ENCODE measurements at regions not wholly inside any gene's neighbourhood (a gene's known extent, or its start where the extent isn't known, plus 50 kb on each side); places are given as distances from the start of the nearest gene placed in this dataset.

- no peak overlapping the region for H2BK120ac ChIP-seq (replicated peaks; ENCODE audit: low read depth, low read length)
- CTCF ChIA-PET (ENCODE audit: partially characterized antibody), result interaction anchor here (1.6 kb wide), 2 partner anchors 14 to 23 kb away, joined by 5 to 6 read pairs; no protein-coding TSS in a partner anchor
- no peak overlapping the region for H3K4ac ChIP-seq (replicated peaks; ENCODE audit: insufficient read length, low read depth, low read length)
Observed at GRCh38 chr15:95471690-95472086, 858.8 kb upstream of the NR2F2 start.

More at GRCh38 chr15:95471690-95472086, 858.8 kb upstream of the NR2F2 start:
- H2BK5ac ChIP-seq (ENCODE audit: low read depth, low read length), result no peak overlapping the region
- H3K56ac ChIP-seq (replicated peaks; ENCODE audit: insufficient read length, low read depth, low read length), result no peak overlapping the region
- H3K79me1 ChIP-seq (ENCODE audit: low read depth, low read length), result no peaks in the 10 kb centered on the region
- H3K9ac ChIP-seq (replicated peaks in 1 of 4; ENCODE audit: extremely low read depth in 1 of 4, low read depth in 3 of 4, low read length in 3 of 4), result no peak overlapping the region
- H4K8ac ChIP-seq (ENCODE audit: extremely low read depth, insufficient read depth, low read length), result no peak overlapping the region
- TF ChIP-seq RXRA (IDR thresholded peaks at IDR 0.05; ENCODE audit: insufficient read depth, low read depth, low read length) (no peak), EZH2 (IDR thresholded peaks at IDR 0.05; ENCODE audit: low read depth, low read length, severe bottlenecking) (no peak), CTBP2 (IDR thresholded peaks at IDR 0.05; ENCODE audit: borderline replicate concordance, insufficient read depth, insufficient read length, low read length) (no peak), TEAD4 (IDR thresholded peaks at IDR 0.05; ENCODE audit: low read depth, low read length) (no peak), CBX8 (IDR thresholded peaks at IDR 0.05; ENCODE audit: borderline replicate concordance, low read depth, low read length) (no peak), BCL11A (IDR thresholded peaks at IDR 0.05; ENCODE audit: low read depth in 2 of 2, low read length in 2 of 2) (no peak), RAD21 (IDR thresholded peaks at IDR 0.05 in 1 of 2, conservative IDR thresholded peaks at IDR 0.05 in 1 of 2; ENCODE audit: low read depth in 2 of 2, low read length in 2 of 2) (no peak), JUND (IDR thresholded peaks at IDR 0.05; ENCODE audit: low read length) (no peak)
- H3K4me2 ChIP-seq (ENCODE audit: insufficient read depth in 1 of 2, low read depth in 2 of 2, low read length in 2 of 2), result no peak overlapping the region
- POLR2A ChIA-PET (ENCODE audit: partially characterized antibody), result no interaction called here
- no peak overlapping the region for H4K5ac ChIP-seq (ENCODE audit: insufficient read length, low read depth, low read length)
- H2BK15ac ChIP-seq (ENCODE audit: low read length), result no peak overlapping the region
- H3K4me3 ChIP-seq (ENCODE audit: extremely low read depth in 1 of 4, insufficient read depth in 2 of 4, low read depth in 3 of 4, low read length in 4 of 4), result no peak overlapping the region
- H3K23me2 ChIP-seq (ENCODE audit: low read depth, low read length), result no peaks in the 10 kb centered on the region
- H3K36me3 ChIP-seq (ENCODE audit: control insufficient read depth in 2 of 4, insufficient read depth in 4 of 4, low read length in 3 of 4), result no peaks in the 10 kb centered on the region
- H4K20me1 ChIP-seq (replicated peaks in 1 of 2; ENCODE audit: control insufficient read depth in 1 of 2, insufficient read depth in 2 of 2, low read length in 2 of 2), result no peaks in the 10 kb centered on the region
- WGBS, 2 experiments (ENCODE audit: extremely low coverage in 1 of 2, insufficient coverage in 1 of 2, insufficient read length in 1 of 2, insufficient replicate concordance in 2 of 2, low coverage in 1 of 2, low lambda C conversion rate in 2 of 2, missing lambda C conversion rate in 1 of 2), result 89% methylated on average over 5 of the region's 5 CpGs; no CpG with 5 or more reads in 1 of the 2 experiments
- H3K23ac ChIP-seq (ENCODE audit: insufficient read length), result no peak overlapping the region
- H2BK12ac ChIP-seq (ENCODE audit: low read depth, low read length), result no peak overlapping the region
- DNase-seq (ENCODE audit: low read depth in 1 of 2, low spot score in 2 of 2), result no peak
- no peak overlapping the region for H2BK20ac ChIP-seq (ENCODE audit: low read length)
- H3K9me3 ChIP-seq (ENCODE audit: insufficient read depth in 2 of 2, low read depth in 1 of 2, low read length in 1 of 2), result no peaks in the 10 kb centered on the region
- no peak overlapping the region for H2AK5ac ChIP-seq (ENCODE audit: low read depth, low read length)
- no peaks in the 10 kb centered on the region for H3K27me3 ChIP-seq (replicated peaks in 1 of 4; ENCODE audit: control insufficient read depth in 3 of 4, extremely low read depth in 1 of 4, insufficient read depth in 3 of 4, low read length in 3 of 4)
- no peak overlapping the region for H4K91ac ChIP-seq (replicated peaks; ENCODE audit: insufficient read length, low read length)
- no peaks in the 10 kb centered on the region for H3K4me1 ChIP-seq (replicated peaks in 1 of 4; ENCODE audit: control insufficient read depth in 3 of 4, insufficient read depth in 4 of 4, low read length in 3 of 4)
- no peak overlapping the region for H3K18ac ChIP-seq (ENCODE audit: extremely low read depth, low read length)
- H3K14ac ChIP-seq (ENCODE audit: insufficient read length), result no peak overlapping the region
- H3K79me2 ChIP-seq (ENCODE audit: control insufficient read depth in 1 of 2, insufficient read depth in 2 of 2, low read length in 2 of 2), result no peaks in the 10 kb centered on the region
- FAIRE-seq, result no peak
- H3K27ac ChIP-seq (ENCODE audit: low read depth, low read length), result no peak overlapping the region
- no peak overlapping the region for H2AFZ ChIP-seq (ENCODE audit: low read length)

Data from H1 (cell line).